ENCODE measurements at regions not wholly inside any gene's neighbourhood (a gene's known extent, or its start where the extent isn't known, plus 50 kb on each side); places are given as distances from the start of the nearest gene placed in this dataset.

- TF ChIP-seq POLR2A (IDR thresholded peaks at IDR 0.05): no peak
- no peak for TF ChIP-seq CTCF (IDR thresholded peaks at IDR 0.05)
- TF ChIP-seq EP300 (IDR thresholded peaks at IDR 0.05): no peak
These were observed 563.5 kb downstream of the LTN1 start for GRCh38 chr21:28429161-28429560.
